ENCODE measurements at regions not wholly inside any gene's neighbourhood (a gene's known extent, or its start where the extent isn't known, plus 50 kb on each side); places are given as distances from the start of the nearest gene placed in this dataset.
"Not testable (repeated sequence)": the region's sequence is repeated elsewhere in the genome, so short reads cannot be mapped to it uniquely, and the experiment has no call there.

DNA sequence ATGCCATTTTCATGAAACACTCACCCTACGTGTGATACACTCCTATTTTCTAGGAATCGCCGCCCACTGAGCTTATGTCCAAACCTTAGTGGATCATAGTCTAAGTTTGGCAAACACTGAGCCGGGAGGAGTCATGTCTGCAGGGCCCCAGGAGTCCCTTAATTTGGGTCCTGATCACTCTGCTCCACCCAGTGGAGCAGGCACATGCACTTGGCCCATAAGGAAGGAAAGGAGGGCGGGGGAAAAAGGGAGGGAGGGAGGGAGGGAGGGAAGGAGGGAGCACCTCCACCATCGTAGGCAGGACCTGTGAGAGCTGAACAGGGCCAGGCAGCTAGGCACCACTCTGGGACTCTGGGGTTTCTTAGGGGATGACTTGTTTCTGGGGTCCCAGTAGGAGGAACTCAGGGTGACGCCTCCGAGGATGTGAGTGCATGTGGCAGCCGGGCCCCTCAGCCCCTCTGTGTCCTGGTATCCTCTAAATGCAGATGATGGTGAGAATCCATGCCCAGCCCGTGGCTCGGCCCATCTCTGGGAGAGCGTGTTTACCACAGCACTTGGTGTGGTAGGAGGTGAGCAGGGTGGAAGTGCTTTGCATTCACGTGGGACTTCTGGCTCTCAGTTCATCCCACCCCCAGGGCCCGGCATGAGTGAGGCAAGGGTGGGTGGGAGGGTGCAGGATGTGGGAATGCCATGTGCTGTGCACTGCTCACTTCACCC lies 109.4 kb downstream of the KLF13 start:
- TF ChIP-seq, protein P1, sequence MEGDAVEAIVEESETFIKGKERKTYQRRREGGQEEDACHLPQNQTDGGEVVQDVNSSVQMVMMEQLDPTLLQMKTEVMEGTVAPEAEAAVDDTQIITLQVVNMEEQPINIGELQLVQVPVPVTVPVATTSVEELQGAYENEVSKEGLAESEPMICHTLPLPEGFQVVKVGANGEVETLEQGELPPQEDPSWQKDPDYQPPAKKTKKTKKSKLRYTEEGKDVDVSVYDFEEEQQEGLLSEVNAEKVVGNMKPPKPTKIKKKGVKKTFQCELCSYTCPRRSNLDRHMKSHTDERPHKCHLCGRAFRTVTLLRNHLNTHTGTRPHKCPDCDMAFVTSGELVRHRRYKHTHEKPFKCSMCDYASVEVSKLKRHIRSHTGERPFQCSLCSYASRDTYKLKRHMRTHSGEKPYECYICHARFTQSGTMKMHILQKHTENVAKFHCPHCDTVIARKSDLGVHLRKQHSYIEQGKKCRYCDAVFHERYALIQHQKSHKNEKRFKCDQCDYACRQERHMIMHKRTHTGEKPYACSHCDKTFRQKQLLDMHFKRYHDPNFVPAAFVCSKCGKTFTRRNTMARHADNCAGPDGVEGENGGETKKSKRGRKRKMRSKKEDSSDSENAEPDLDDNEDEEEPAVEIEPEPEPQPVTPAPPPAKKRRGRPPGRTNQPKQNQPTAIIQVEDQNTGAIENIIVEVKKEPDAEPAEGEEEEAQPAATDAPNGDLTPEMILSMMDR (IDR thresholded peaks at IDR 0.05; ENCODE audit: unreplicated experiment), result no peak
- Mint-ChIP-seq H3K27me3 (peaks cover 36% of the 10 kb centered on the region), H3K9me3 (ENCODE audit: low read depth) (no peaks in the 10 kb centered on the region), H3K4me1 (ENCODE audit: low read depth) (peaks cover 4% of the 10 kb centered on the region), H3K36me3 (ENCODE audit: insufficient read depth) (no peaks in the 10 kb centered on the region), H3K4me3 (ENCODE audit: low read depth) (no peak overlapping the region), H3K27ac (no peak overlapping the region)
- no peak for DNase-seq (ENCODE audit: low spot score, unreplicated experiment)

DNA sequence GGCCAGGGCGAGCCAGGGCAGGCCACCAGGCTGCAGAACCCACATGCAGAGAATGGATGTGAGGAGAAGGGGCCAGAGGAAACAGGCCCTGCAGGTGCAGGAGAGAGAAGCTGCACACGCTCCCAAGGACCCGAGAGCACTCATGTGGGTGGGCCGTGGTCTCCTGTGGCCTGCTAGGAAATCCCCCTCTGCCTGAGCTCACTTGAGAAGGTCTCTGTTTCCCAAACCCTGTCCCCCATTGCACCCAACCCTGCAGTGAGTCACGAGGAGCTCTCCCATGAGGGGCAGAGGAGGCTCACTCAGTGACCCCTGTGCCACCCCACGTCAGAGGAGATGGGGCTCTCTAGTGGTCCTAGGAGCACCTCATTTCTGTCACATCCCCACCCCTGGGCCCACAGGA lies 111.1 kb downstream of the KLF13 start:
- no peak for DNase-seq (ENCODE audit: low spot score, unreplicated experiment)
- Mint-ChIP-seq H3K4me3 (ENCODE audit: low read depth) (no peak overlapping the region), H3K36me3 (ENCODE audit: insufficient read depth) (no peaks in the 10 kb centered on the region), H3K9me3 (ENCODE audit: low read depth) (no peaks in the 10 kb centered on the region), H3K27ac (no peak overlapping the region), H3K27me3 (peaks cover 44% of the 10 kb centered on the region), H3K4me1 (ENCODE audit: low read depth) (peaks cover 4% of the 10 kb centered on the region)
- TF ChIP-seq, protein P1 (IDR thresholded peaks at IDR 0.05; ENCODE audit: unreplicated experiment), result no peak

DNA sequence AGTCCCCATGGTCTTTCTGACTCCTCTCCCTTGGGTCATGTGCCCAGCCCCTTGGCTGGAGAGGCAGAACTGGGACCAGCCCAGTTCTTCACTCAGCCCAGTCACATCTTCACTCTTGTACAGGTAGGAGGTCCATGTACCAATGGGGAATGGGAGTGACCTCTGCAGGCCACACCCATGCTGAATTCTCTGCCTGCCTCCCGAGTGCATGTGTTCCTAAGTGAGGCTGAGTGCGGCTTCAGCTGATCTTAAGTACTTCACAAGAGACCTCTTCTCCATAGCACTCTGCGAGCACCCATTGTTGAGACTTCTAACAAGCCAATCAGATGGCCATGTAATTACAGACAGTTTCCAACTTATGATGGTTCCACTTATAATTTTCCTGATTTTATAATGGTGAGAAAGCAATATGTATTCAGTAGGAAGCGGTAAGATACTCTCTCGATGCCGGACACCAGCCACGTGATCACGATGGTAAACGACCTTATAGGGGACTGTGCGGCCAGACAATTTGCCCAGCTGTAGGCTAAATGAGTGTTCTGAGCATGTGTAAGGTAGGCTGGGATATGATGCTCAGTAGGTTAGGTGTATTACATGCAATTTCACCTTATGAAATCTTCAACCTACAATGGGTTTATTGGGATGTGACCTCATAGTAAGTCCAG lies 112.1 kb downstream of the KLF13 start:
- no peaks in the 10 kb centered on the region for H3K36me3 Mint-ChIP-seq (ENCODE audit: insufficient read depth)
- peaks cover 46% of the 10 kb centered on the region for H3K27me3 Mint-ChIP-seq
- TF ChIP-seq, protein P1 (IDR thresholded peaks at IDR 0.05; ENCODE audit: unreplicated experiment), result no peak
- H3K27ac Mint-ChIP-seq, result no peak overlapping the region
- H3K4me3 Mint-ChIP-seq (ENCODE audit: low read depth), result no peak overlapping the region
- no peak for DNase-seq (ENCODE audit: low spot score, unreplicated experiment)
- H3K4me1 Mint-ChIP-seq (ENCODE audit: low read depth), result peaks cover 4% of the 10 kb centered on the region
- no peaks in the 10 kb centered on the region for H3K9me3 Mint-ChIP-seq (ENCODE audit: low read depth)

DNA sequence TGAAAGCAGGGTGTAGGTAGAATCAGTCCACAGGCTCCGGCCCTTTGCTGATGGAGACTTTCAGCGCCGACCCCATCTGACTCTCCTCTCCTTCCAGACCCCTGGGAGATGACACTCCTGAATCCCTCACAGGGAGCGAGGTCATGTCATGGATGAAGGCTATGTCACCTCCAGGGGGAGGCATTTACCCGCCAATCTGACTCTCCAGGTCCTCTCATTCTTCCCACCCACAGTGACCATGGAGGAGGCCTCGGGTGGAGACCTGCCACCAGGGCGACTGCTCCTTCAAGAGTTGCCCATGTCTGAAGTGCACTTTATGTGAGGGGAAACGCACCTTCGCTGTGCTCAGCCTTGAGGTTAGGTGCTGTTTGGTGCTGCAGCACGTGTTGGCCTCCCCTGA lies 112.7 kb downstream of the KLF13 start:
- Mint-ChIP-seq H3K9me3 (ENCODE audit: low read depth) (no peaks in the 10 kb centered on the region), H3K4me1 (ENCODE audit: low read depth) (peaks cover 4% of the 10 kb centered on the region), H3K27ac (no peak overlapping the region), H3K27me3 (peaks cover 42% of the 10 kb centered on the region), H3K4me3 (ENCODE audit: low read depth) (no peak overlapping the region), H3K36me3 (ENCODE audit: insufficient read depth) (no peaks in the 10 kb centered on the region)
- TF ChIP-seq, protein P1 (IDR thresholded peaks at IDR 0.05; ENCODE audit: unreplicated experiment), result peak; percentile 34
- DNase-seq (ENCODE audit: low spot score, unreplicated experiment), result no peak

- H3K4me3 Mint-ChIP-seq (ENCODE audit: low read depth), result peak overlapping the region; percentile 62
- DNase-seq (ENCODE audit: low spot score, unreplicated experiment); H3K36me3 Mint-ChIP-seq (ENCODE audit: insufficient read depth); H3K4me1 Mint-ChIP-seq (ENCODE audit: low read depth); H3K27ac Mint-ChIP-seq; H3K9me3 Mint-ChIP-seq (ENCODE audit: low read depth): not testable (repeated sequence)
- peaks cover 38% of the 10 kb centered on the region for H3K27me3 Mint-ChIP-seq
Observed at GRCh38 chr15:31440216-31440615, 113.6 kb downstream of the KLF13 start.

Data from progenitor cell of endocrine pancreas (in vitro differentiated cells).